HFFc6 (cell line): ENCODE measurements at regions not wholly inside any gene's neighbourhood (a gene's known extent, or its start where the extent isn't known, plus 50 kb on each side); places are given as distances from the start of the nearest gene placed in this dataset.

Source experiments
- DNase-seq: peaks from one replicate; pipeline ENCODE4 v3.0.0-alpha.2; 2018
- H3K27ac Mint-ChIP-seq: 2 replicates; pipeline ENCODE4 v1.8.0; 2020; ENCODE audit warnings: mild to moderate bottlenecking, mixed read lengths
- H3K27me3 Mint-ChIP-seq: 2 replicates; pipeline ENCODE4 v1.8.0; 2021; ENCODE audit warnings: mild to moderate bottlenecking, moderate library complexity, mixed read lengths; ENCODE audit not compliant: insufficient read depth
- H3K36me3 Mint-ChIP-seq: 2 replicates; pipeline ENCODE4 v1.8.0; 2021; ENCODE audit warnings: low read depth, mixed read lengths
- H3K4me1 Mint-ChIP-seq: 2 replicates; pipeline ENCODE4 v1.8.0; 2020; ENCODE audit warnings: low read depth, mixed read lengths
- H3K4me3 Mint-ChIP-seq: 2 replicates; pipeline ENCODE4 v1.8.0; 2020; ENCODE audit warnings: mild to moderate bottlenecking, moderate library complexity, mixed read lengths
- H3K9me3 Mint-ChIP-seq: 2 replicates; pipeline ENCODE4 v1.8.0; 2020; ENCODE audit warnings: mild to moderate bottlenecking, mixed read lengths
- TF ChIP-seq, protein P1 (sequence below): fragments of 200-600 bp; sonication (generic); IDR thresholded peaks from 2 replicates; pipeline ENCODE4 v1.5.0; 2021; ENCODE audit warnings: antibody characterized with exemption, mild to moderate bottlenecking

DNA sequence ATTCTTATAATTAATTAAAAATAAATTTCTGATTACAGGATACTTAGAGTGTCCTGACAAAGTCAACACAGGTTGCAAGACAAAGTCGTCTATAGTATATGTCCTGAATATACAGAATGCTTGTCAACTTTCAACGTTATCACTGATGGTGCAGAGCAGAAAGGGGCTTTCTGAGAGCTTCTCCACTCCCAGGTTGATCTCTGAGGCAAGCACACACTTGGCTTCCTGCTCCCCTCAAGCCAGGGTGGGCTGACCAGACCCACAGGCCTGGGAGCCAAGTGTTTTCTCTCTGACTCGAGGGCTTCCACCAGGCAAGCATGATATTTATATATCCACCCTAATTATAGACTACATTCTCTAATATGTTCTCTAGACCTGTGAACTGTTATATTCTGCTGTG is 448.9 kb downstream of the SH2D4B start:
- Mint-ChIP-seq H3K4me1 (no peaks in the 10 kb centered on the region), H3K27me3 (no peaks in the 10 kb centered on the region), H3K9me3 (peaks cover 35% of the 10 kb centered on the region), H3K4me3 (no peak overlapping the region), H3K36me3 (no peaks in the 10 kb centered on the region), H3K27ac (no peak overlapping the region)
- TF ChIP-seq, protein P1, sequence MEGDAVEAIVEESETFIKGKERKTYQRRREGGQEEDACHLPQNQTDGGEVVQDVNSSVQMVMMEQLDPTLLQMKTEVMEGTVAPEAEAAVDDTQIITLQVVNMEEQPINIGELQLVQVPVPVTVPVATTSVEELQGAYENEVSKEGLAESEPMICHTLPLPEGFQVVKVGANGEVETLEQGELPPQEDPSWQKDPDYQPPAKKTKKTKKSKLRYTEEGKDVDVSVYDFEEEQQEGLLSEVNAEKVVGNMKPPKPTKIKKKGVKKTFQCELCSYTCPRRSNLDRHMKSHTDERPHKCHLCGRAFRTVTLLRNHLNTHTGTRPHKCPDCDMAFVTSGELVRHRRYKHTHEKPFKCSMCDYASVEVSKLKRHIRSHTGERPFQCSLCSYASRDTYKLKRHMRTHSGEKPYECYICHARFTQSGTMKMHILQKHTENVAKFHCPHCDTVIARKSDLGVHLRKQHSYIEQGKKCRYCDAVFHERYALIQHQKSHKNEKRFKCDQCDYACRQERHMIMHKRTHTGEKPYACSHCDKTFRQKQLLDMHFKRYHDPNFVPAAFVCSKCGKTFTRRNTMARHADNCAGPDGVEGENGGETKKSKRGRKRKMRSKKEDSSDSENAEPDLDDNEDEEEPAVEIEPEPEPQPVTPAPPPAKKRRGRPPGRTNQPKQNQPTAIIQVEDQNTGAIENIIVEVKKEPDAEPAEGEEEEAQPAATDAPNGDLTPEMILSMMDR = no peak
- no peak for DNase-seq

DNA sequence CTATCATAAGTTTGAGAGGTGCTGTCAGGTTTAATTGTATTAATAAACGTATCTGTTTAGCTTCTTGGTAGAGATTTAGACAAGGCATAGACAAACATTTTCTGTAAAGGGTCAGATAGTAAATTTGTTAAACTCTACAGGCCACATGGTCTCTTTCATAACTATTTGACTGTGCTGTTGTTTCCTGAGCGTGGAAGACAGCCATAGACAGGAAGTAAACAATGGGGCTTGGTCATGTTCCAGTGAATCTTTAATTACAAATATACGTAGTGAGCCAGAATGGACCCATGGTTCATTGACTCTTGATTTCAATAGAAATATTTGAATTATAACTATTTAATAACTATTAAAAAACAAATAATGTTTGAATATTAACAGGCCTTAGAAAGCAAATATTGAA is 451.1 kb downstream of the SH2D4B start:
- peaks cover 49% of the 10 kb centered on the region for H3K9me3 Mint-ChIP-seq
- TF ChIP-seq, protein P1 = no peak
- H3K4me3 Mint-ChIP-seq = no peak overlapping the region
- no peaks in the 10 kb centered on the region for H3K36me3 Mint-ChIP-seq
- H3K27ac Mint-ChIP-seq = no peak overlapping the region
- no peak for DNase-seq
- H3K27me3 Mint-ChIP-seq = no peaks in the 10 kb centered on the region; the same call in 1 of the 2 replicates
- H3K4me1 Mint-ChIP-seq = no peaks in the 10 kb centered on the region

DNA sequence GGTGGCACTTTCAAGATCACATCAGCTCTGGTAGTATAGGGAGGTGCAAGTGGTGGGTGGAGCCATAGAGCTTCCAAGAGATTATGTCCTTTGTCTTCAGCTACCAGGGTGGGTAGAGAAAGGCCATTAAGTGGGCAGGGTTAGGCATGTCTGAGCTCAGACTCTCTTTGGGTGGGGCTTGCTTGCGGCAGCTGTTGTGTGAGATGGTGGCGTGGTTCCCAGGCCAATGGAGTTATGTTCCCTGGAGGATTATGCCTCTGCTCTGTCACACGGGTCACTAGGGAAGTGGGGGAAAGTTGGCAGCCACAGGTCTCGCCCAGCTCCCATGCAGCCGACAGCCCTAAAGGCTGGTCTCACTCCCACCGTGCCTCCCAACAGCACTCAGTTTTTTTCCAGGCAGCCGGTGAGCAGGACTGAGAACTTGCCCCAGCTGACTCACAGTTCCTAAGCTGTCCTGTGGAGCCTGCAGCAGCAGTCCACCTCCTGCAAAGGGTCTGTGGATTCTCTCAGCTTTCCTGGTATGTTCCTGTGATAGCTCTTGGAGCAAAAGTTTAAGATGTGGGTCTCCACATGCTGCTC is 459.0 kb downstream of the SH2D4B start:
- DNase-seq = no peak
- no peaks in the 10 kb centered on the region; the same call in 1 of the 2 replicates for H3K27me3 Mint-ChIP-seq
- H3K4me1 Mint-ChIP-seq = no peaks in the 10 kb centered on the region
- no peaks in the 10 kb centered on the region for H3K36me3 Mint-ChIP-seq
- no peak overlapping the region for H3K27ac Mint-ChIP-seq
- H3K4me3 Mint-ChIP-seq = no peak overlapping the region
- peaks cover 49% of the 10 kb centered on the region for H3K9me3 Mint-ChIP-seq
- TF ChIP-seq, protein P1 = no peak

DNA sequence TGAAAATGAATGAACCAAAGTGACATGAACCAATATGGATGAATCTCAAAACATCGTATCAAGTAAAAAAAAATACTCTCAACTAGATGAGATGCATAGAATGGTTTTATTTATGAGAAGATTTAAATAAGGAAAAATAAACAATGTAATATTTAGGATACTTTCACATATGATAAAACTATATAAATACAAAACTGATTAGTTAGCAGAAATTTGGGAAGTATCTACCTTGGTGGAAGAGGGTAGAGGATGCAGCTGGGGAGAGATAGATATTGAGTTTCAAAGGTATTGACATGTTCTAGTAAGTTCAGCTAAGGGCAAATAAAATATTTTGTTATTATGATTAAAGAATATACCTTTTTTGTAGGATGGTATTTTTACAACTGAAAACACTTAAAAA is 463.1 kb downstream of the SH2D4B start:
- H3K4me3 Mint-ChIP-seq = no peak overlapping the region
- no peaks in the 10 kb centered on the region for H3K4me1 Mint-ChIP-seq
- H3K27me3 Mint-ChIP-seq = no peaks in the 10 kb centered on the region; the same call in 1 of the 2 replicates
- no peak for DNase-seq
- no peak overlapping the region for H3K27ac Mint-ChIP-seq
- no peaks in the 10 kb centered on the region for H3K36me3 Mint-ChIP-seq
- peaks cover 39% of the 10 kb centered on the region for H3K9me3 Mint-ChIP-seq
- TF ChIP-seq, protein P1 = no peak

DNA sequence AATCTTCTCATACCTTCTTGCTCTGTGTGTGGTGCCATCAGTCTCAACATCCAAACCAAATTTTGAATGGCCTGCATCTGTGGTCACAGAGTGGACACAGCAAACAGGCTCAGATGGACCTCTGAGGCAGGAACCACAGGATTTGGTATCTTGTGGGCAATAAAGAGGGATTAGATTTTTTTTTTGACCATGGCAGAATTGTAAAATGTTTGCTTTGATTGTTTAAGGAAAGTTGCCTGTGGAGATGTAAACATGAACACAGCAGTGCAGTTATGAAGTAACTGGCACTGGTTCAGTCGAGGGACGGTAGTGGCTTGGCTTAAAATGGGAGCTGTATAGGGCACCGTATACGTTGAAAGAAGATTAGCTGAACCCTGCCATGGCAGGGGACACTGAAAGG is 464.7 kb downstream of the SH2D4B start:
- no peaks in the 10 kb centered on the region for H3K4me1 Mint-ChIP-seq

More for the DNA sequence above, 464.7 kb downstream of the SH2D4B start:
- Mint-ChIP-seq H3K36me3 (no peaks in the 10 kb centered on the region), H3K27me3 (no peaks in the 10 kb centered on the region; the same call in 1 of the 2 replicates), H3K27ac (no peak overlapping the region), H3K4me3 (no peak overlapping the region), H3K9me3 (peaks cover 32% of the 10 kb centered on the region)
- DNase-seq = no peak
- TF ChIP-seq, protein P1 = no peak
